Retinal pigment epithelial cell (primary cell): ENCODE measurements at regions not wholly inside any gene's neighbourhood (a gene's known extent, or its start where the extent isn't known, plus 50 kb on each side); places are given as distances from the start of the nearest gene placed in this dataset.
"Not testable (repeated sequence)": the region's sequence is repeated elsewhere in the genome, so short reads cannot be mapped to it uniquely, and the experiment has no call there.

Experiments used
- DNase-seq: peaks from one replicate; pipeline ENCODE4 v3.0.0-alpha.2; 2010; ENCODE audit warnings: low read depth
- H3K4me3 ChIP-seq: 2 replicates; pipeline ENCODE4 v1.5.1; 2011; ENCODE audit warnings: mild to moderate bottlenecking, low read length, control low read depth, moderate library complexity
- TF ChIP-seq, protein P1 (sequence below): conservative IDR thresholded peaks from 2 replicates; pipeline ENCODE4 v1.5.1; 2011; ENCODE audit warnings: low read depth, low read length, control low read depth, inconsistent platforms

DNA sequence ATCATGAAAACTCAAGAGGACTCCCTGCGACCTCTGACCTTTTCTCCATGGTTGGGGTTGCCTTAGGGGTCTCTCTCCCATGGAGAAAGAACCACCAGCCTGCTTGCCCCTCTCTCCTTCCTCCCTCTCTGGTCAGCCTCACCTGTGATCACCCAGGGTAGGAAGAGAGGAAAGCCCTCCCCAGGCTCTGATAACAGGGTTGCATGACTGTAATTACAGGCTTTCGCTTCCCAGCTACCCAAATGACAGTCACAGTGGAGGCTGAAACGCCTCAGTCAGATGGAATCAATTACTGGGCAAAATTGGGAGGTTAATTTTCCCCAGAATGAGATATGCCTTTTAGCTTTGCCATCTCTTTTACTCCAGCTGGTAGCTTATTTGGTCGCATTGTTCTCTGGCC is 265.8 kb upstream of the SOX9 start:
- DNase-seq, result no peak
- TF ChIP-seq, protein P1, sequence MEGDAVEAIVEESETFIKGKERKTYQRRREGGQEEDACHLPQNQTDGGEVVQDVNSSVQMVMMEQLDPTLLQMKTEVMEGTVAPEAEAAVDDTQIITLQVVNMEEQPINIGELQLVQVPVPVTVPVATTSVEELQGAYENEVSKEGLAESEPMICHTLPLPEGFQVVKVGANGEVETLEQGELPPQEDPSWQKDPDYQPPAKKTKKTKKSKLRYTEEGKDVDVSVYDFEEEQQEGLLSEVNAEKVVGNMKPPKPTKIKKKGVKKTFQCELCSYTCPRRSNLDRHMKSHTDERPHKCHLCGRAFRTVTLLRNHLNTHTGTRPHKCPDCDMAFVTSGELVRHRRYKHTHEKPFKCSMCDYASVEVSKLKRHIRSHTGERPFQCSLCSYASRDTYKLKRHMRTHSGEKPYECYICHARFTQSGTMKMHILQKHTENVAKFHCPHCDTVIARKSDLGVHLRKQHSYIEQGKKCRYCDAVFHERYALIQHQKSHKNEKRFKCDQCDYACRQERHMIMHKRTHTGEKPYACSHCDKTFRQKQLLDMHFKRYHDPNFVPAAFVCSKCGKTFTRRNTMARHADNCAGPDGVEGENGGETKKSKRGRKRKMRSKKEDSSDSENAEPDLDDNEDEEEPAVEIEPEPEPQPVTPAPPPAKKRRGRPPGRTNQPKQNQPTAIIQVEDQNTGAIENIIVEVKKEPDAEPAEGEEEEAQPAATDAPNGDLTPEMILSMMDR, result no peak
- no peak overlapping the region for H3K4me3 ChIP-seq

DNA sequence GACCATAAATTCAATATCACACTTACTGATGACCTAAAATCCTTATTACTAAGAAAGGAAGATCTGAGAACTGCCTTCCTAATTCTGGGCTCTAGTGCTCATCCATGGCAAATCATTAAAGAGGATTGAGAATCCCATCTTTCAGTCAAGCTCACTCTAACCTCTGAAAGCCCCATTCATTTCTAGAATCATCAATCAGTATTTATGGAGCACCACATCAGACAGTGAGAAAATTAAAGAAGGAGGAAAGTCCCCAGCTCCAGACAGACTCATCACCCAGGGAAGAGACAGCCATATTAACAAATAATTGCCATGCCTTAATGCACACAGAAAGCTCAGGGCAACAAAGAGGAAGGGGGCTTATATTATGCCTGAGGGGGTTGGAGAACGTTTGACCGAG is 256.1 kb upstream of the SOX9 start:
- no peak for DNase-seq
- H3K4me3 ChIP-seq, result no peak overlapping the region
- TF ChIP-seq, protein P1, result no peak

DNA sequence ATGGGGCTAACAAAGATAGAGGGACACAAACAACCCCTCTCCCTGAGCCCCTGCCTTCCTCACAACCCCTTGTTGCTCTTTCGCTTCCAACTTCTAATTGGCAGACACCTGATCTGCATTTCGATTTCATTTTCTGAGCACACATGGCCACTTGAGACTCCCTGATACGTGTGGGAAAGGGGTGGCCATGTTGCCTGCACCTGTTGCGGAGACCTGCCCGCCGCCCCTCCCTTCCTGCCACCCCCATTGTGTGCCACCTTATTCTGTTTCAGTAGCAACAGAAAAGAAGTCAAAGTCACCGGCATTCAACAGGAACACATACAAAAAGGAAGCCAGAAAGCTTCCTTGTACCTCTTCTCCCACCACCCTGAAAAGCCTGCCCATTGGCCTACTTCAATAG is 254.7 kb upstream of the SOX9 start:
- TF ChIP-seq, protein P1, result no peak
- H3K4me3 ChIP-seq, result no peak overlapping the region
- no peak for DNase-seq

DNA sequence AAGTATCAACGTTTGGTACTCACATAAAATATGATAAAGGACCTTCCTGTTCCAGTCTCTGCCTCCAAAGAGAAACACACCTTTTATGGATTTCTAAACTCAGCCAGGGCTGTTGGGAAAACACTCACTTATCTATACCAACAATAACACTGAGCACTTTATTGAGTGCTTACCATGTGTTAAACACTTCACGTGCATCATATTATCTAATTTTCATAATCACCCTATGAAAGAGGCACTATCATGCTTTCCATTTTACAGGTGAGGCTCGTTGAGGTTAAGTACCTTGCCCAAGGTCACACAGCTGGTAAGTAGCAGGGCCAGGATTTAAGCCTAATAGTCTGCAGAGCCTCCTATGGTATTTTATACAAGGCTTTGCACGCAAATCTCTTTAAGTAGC is 251.5 kb upstream of the SOX9 start:
- DNase-seq, result no peak
- TF ChIP-seq, protein P1, result no peak
- H3K4me3 ChIP-seq, result no peak overlapping the region

- TF ChIP-seq, protein P1, result no peak
- no peak overlapping the region for H3K4me3 ChIP-seq
- no peak for DNase-seq
Observed at GRCh38 chr17:71869841-71870545, 250.8 kb upstream of the SOX9 start.

- H3K4me3 ChIP-seq, result no peak overlapping the region
- TF ChIP-seq, protein P1, result no peak
- DNase-seq, result no peak
Observed at GRCh38 chr17:71870546-71870862, 250.3 kb upstream of the SOX9 start.

DNA sequence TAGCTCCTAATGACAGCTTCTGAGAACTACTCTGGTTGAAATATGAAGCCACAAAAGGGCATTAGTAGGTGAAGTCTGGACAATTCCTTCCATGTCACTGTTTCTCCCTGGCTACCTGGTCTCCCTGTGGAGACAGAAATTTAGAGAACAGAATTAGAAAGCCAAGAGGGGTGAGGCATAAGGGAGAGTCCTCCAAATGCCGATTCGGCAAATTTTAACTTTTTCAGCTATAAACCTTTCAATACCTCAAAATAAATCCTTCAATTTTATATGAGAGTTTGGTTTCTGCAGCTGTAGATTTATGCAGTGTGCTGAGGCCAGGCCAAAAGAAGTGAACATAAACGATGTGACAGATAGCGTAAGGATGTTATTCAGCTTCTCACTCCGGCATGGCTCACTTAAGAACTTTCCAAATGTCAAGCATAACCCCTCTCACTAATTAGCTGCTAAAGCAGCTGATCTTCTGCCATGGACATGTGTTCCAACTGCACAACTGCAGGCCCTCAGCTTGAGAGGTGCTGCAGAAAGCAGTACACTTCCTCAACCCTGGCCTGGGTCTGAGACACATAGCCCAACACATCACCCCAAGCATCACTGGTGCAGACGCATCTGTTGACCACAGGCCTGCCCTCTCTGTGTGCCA is 247.9 kb upstream of the SOX9 start:
- peak; percentile 6 for DNase-seq
- TF ChIP-seq, protein P1, result no peak
- H3K4me3 ChIP-seq, result no peak overlapping the region

DNA sequence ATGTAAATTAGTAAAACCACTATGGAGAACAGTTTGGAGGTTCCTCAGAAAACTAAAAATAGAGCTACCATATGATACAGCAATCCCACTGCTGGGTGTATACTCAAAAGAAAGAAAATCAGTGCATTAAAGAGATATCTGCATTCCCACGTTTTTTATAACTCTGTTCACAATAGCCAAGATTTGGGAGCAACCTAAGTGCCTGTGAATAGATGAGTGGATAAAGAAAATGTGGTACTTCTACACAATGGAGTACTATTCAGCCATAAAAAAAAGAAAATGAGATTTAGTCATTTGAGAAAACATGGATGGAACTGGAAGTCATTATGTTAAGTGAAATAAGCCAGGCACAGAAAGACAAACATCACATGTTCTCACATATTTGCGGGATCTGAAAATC is 246.0 kb upstream of the SOX9 start:
- DNase-seq, H3K4me3 ChIP-seq: not testable (repeated sequence)
